GM23338 (cell line): ENCODE measurements at regions not wholly inside any gene's neighbourhood (a gene's known extent, or its start where the extent isn't known, plus 50 kb on each side); places are given as distances from the start of the nearest gene placed in this dataset.
A peak's percentile ranks its signal among the peaks of the same experiment; 100 is the strongest.

ENCODE experiments used
- ATAC-seq: fragments of 200-7000 bp; cut with Tn5 transposase; 3 replicates; pipeline ENCODE4 v1.9.1; 2020
- DNase-seq: peaks from one replicate; pipeline ENCODE4 v3.0.0-alpha.2; 2015; ENCODE audit warnings: low spot score
- H2AFZ ChIP-seq: fragments of 200-600 bp; sonication (generic); 2 replicates; pipeline ENCODE4 v1.8.0; 2016; ENCODE audit warnings: antibody characterized with exemption, mild to moderate bottlenecking, moderate library complexity
- H3F3A ChIP-seq: fragments of 200-600 bp; sonication (generic); replicated peaks from 2 replicates; pipeline ENCODE4 v1.8.0; 2017; ENCODE audit warnings: antibody characterized with exemption, mixed run types, low read depth
- H3K27ac ChIP-seq: fragments of 200-600 bp; sonication (generic); 2 replicates; pipeline ENCODE4 v1.6.1; 2016; ENCODE audit warnings: low read depth
- H3K27me3 ChIP-seq: fragments of 200-600 bp; sonication (generic); 2 replicates; pipeline ENCODE4 v1.8.0; 2016; ENCODE audit warnings: mild to moderate bottlenecking, mixed run types, moderate library complexity; ENCODE audit not compliant: insufficient read depth
- H3K36me3 ChIP-seq: fragments of 200-600 bp; sonication (generic); 2 replicates; pipeline ENCODE4 v1.8.0; 2016; ENCODE audit warnings: mild to moderate bottlenecking; ENCODE audit not compliant: insufficient read depth
- H3K4me1 ChIP-seq: fragments of 200-600 bp; sonication (generic); 2 replicates; pipeline ENCODE4 v1.8.0; 2016; ENCODE audit warnings: mild to moderate bottlenecking, moderate library complexity; ENCODE audit not compliant: insufficient read depth
- H3K4me2 ChIP-seq: fragments of 200-600 bp; sonication (generic); 2 replicates; pipeline ENCODE4 v1.7.1; 2017; ENCODE audit warnings: mixed run types
- H3K4me3 ChIP-seq: fragments of 200-600 bp; sonication (generic); 2 replicates; pipeline ENCODE4 v1.6.1; 2016; ENCODE audit warnings: mixed run types
- H3K79me2 ChIP-seq: fragments of 200-600 bp; sonication (generic); replicated peaks from 2 replicates; pipeline ENCODE4 v1.8.0; 2017; ENCODE audit warnings: mild to moderate bottlenecking; ENCODE audit not compliant: insufficient read depth
- H3K9me2 ChIP-seq: fragments of 200-600 bp; sonication (generic); 2 replicates; pipeline ENCODE4 v1.8.0; 2017; ENCODE audit not compliant: insufficient read depth
- H4K20me1 ChIP-seq: fragments of 200-600 bp; sonication (generic); replicated peaks from 2 replicates; pipeline ENCODE4 v1.8.0; 2017; ENCODE audit warnings: mild to moderate bottlenecking; ENCODE audit not compliant: insufficient read depth
- H3K27ac Mint-ChIP-seq: 2 replicates; pipeline ENCODE4 v1.8.0; 2020; ENCODE audit warnings: inconsistent platforms, mild to moderate bottlenecking, moderate library complexity, mixed read lengths
- H3K27me3 Mint-ChIP-seq: 3 replicates; pipeline ENCODE4 v1.8.0; 2022; ENCODE audit warnings: low read depth, mild to moderate bottlenecking, moderate library complexity, mixed read lengths, inconsistent platforms; ENCODE audit not compliant: insufficient read depth, poor library complexity
- H3K36me3 Mint-ChIP-seq: 3 replicates; pipeline ENCODE4 v1.8.0; 2021; ENCODE audit warnings: low read depth, mild to moderate bottlenecking, inconsistent platforms, moderate library complexity, mixed read lengths
- H3K4me1 Mint-ChIP-seq: 3 replicates; pipeline ENCODE4 v1.8.0; 2020; ENCODE audit warnings: mild to moderate bottlenecking, inconsistent platforms, mixed read lengths
- H3K4me3 Mint-ChIP-seq: 3 replicates; pipeline ENCODE4 v1.8.0; 2021; ENCODE audit warnings: moderate library complexity, mild to moderate bottlenecking, inconsistent platforms, mixed read lengths
- H3K9me3 Mint-ChIP-seq: 3 replicates; pipeline ENCODE4 v1.8.0; 2020; ENCODE audit warnings: moderate library complexity, mild to moderate bottlenecking, inconsistent platforms, mixed read lengths
- CTCF ChIP-seq, 2 experiments: fragments of 200-600 bp in 1 of 2; sonication (generic) in 1 of 2; conservative IDR thresholded peaks; 2 replicates each; pipeline versions ENCODE4 v1.5.1 to v1.6.1; 2016 to 2017; ENCODE audit warnings: antibody characterized with exemption in 2 of 2, low read depth in 2 of 2, mild to moderate bottlenecking in 2 of 2, moderate library complexity in 1 of 2
- EZH2phosphoT487 ChIP-seq: fragments of 200-600 bp; sonication (generic); IDR thresholded peaks from one replicate; pipeline ENCODE4 v1.8.1; 2018; ENCODE audit warnings: antibody characterized with exemption; ENCODE audit not compliant: unreplicated experiment
- JUNB ChIP-seq: IDR thresholded peaks from one replicate; pipeline ENCODE4 v1.6.1; 2016; ENCODE audit warnings: antibody characterized with exemption; ENCODE audit not compliant: unreplicated experiment
- NANOG ChIP-seq: IDR thresholded peaks from 2 replicates; pipeline ENCODE4 v1.6.1; 2016; ENCODE audit warnings: antibody characterized with exemption, borderline replicate concordance
- ZNF331 ChIP-seq: fragments of 250-450 bp; sonication (Bioruptor Pico); IDR thresholded peaks from 2 replicates; pipeline ENCODE4 v1.5.0; 2020; ENCODE audit warnings: low read depth, mild to moderate bottlenecking, moderate library complexity
- ZNF462 ChIP-seq: fragments of 250-450 bp; sonication (Bioruptor Pico); IDR thresholded peaks from 2 replicates; pipeline ENCODE4 v1.5.0; 2020; ENCODE audit warnings: mild to moderate bottlenecking, moderate library complexity

- no peak for TF ChIP-seq ZNF462 (CRISPR knock-in tag)
These were observed 91.1 kb upstream of the TNS3 start (continued) for GRCh38 chr7:47672977-47673381.

- Histone ChIP-seq H3F3A (no peaks in the 10 kb centered on the region), H3K4me1 (peaks cover 22% of the 10 kb centered on the region), H3K4me3 (no peak overlapping the region), H4K20me1 (no peaks in the 10 kb centered on the region), H3K36me3 (0 out of 2 replicates have a peak, but pooled peaks cover 3% of the 10 kb centered on the region), H2AFZ (no peak overlapping the region; the same call in 1 of the 2 replicates), H3K4me2 (peak overlapping the region; percentile 57), H3K79me2 (no peaks in the 10 kb centered on the region), H3K9me2 (no peaks in the 10 kb centered on the region), H3K27me3 (no peaks in the 10 kb centered on the region), H3K27ac (peak overlapping the region; percentile 74; the same call in 1 of the 2 replicates)
- Mint-ChIP-seq H3K4me1 (peaks cover 26% of the 10 kb centered on the region), H3K4me3 (no peak overlapping the region), H3K36me3 (peaks cover 8% of the 10 kb centered on the region; the same call in 2 of the 3 replicates), H3K9me3 (peaks cover 9% of the 10 kb centered on the region), H3K27me3 (peaks cover 15% of the 10 kb centered on the region), H3K27ac (no peak overlapping the region)
- ATAC-seq, result peak; percentile 60; the same call in 2 of the 3 replicates
- no peak for DNase-seq
- TF ChIP-seq ZNF462 (CRISPR knock-in tag) (no peak), JUNB (no peak), ZNF331 (CRISPR knock-in tag) (no peak), CTCF (conservative IDR thresholded peaks at IDR 0.05; ENCODE audit: low read depth in 2 of 2) (no peak), EZH2phosphoT487 (no peak), NANOG (no peak)
These were observed 90.4 kb upstream of the TNS3 start for GRCh38 chr7:47672271-47672791.
